Neural crest cell (in vitro differentiated cells): ENCODE measurements at regions not wholly inside any gene's neighbourhood (a gene's known extent, or its start where the extent isn't known, plus 50 kb on each side); places are given as distances from the start of the nearest gene placed in this dataset.

Experiments used
- DNase-seq: peaks from one replicate; pipeline ENCODE4 v3.0.0; 2021; ENCODE audit warnings: low read depth, mixed read lengths, low spot score
- H3K27ac Mint-ChIP-seq: one replicate; pipeline ENCODE4 v1.8.0; 2021; ENCODE audit warnings: mild to moderate bottlenecking, mixed read lengths; ENCODE audit not compliant: unreplicated experiment
- H3K27me3 Mint-ChIP-seq: 2 replicates; pipeline ENCODE4 v1.8.0; 2021; ENCODE audit warnings: low read depth, mild to moderate bottlenecking, mixed read lengths
- H3K36me3 Mint-ChIP-seq: 2 replicates; pipeline ENCODE4 v1.8.0; 2021; ENCODE audit warnings: low read depth, mild to moderate bottlenecking, mixed read lengths
- H3K4me1 Mint-ChIP-seq: 2 replicates; pipeline ENCODE4 v1.8.0; 2021; ENCODE audit warnings: mixed read lengths
- H3K4me3 Mint-ChIP-seq: one replicate; pipeline ENCODE4 v1.8.0; 2021; ENCODE audit warnings: mild to moderate bottlenecking, mixed read lengths
- H3K9me3 Mint-ChIP-seq: 2 replicates; pipeline ENCODE4 v1.8.0; 2021; ENCODE audit warnings: mixed read lengths
- TF ChIP-seq, protein P1 (sequence below): fragments of 200-600 bp; sonication (generic); conservative IDR thresholded peaks from 2 replicates; pipeline ENCODE4 v1.5.0; 2021; ENCODE audit warnings: antibody characterized with exemption, mild to moderate bottlenecking

DNA sequence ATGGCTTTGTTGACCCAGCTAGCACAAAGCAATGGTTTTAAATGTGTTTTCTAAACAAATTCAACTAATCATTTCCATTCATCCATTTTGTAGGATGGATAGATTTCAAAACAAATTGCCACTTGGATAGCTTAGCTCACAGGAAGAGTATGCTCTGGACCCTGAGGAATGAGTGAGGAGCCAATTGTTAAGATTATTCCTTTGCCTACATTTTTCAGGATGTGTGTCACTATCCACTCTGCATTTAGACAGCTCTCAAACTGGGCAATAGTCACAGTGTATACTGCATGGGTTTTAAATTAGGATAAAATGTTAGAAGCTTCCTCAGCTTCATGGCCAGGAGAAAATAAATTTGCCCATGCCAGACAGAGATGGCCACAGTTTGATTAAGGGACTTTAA lies 605.6 kb upstream of the TEX47 start:
- no peaks in the 10 kb centered on the region for H3K4me1 Mint-ChIP-seq
- no peak for DNase-seq
- no peaks in the 10 kb centered on the region for H3K36me3 Mint-ChIP-seq
- H3K27ac Mint-ChIP-seq, result no peak overlapping the region
- H3K27me3 Mint-ChIP-seq, result no peaks in the 10 kb centered on the region
- no peak overlapping the region for H3K4me3 Mint-ChIP-seq
- peaks cover 3% of the 10 kb centered on the region for H3K9me3 Mint-ChIP-seq
- TF ChIP-seq, protein P1, sequence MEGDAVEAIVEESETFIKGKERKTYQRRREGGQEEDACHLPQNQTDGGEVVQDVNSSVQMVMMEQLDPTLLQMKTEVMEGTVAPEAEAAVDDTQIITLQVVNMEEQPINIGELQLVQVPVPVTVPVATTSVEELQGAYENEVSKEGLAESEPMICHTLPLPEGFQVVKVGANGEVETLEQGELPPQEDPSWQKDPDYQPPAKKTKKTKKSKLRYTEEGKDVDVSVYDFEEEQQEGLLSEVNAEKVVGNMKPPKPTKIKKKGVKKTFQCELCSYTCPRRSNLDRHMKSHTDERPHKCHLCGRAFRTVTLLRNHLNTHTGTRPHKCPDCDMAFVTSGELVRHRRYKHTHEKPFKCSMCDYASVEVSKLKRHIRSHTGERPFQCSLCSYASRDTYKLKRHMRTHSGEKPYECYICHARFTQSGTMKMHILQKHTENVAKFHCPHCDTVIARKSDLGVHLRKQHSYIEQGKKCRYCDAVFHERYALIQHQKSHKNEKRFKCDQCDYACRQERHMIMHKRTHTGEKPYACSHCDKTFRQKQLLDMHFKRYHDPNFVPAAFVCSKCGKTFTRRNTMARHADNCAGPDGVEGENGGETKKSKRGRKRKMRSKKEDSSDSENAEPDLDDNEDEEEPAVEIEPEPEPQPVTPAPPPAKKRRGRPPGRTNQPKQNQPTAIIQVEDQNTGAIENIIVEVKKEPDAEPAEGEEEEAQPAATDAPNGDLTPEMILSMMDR, result no peak

DNA sequence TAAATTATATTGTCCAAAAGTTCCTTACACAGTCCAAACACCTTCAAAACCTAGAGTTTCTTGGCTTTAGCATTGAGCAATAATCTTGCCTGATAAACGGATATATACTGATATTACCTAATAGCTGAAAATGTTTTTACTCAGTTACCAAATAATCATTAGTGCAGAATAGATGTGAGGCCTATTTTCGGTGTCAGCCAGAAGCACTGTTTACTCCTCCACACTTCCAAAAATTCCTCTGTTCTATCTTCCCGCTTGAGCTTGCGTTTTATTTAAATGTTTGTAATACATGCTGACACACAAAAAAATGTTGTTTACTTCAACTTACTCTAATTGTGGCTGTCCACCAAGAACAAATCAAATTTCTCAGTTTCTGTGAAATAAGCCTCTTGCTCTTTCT lies 606.2 kb upstream of the TEX47 start:
- Mint-ChIP-seq H3K36me3 (no peaks in the 10 kb centered on the region), H3K4me3 (no peak overlapping the region), H3K27me3 (no peaks in the 10 kb centered on the region), H3K4me1 (no peaks in the 10 kb centered on the region), H3K27ac (no peak overlapping the region), H3K9me3 (peaks cover 3% of the 10 kb centered on the region)
- TF ChIP-seq, protein P1, result no peak
- DNase-seq, result no peak

DNA sequence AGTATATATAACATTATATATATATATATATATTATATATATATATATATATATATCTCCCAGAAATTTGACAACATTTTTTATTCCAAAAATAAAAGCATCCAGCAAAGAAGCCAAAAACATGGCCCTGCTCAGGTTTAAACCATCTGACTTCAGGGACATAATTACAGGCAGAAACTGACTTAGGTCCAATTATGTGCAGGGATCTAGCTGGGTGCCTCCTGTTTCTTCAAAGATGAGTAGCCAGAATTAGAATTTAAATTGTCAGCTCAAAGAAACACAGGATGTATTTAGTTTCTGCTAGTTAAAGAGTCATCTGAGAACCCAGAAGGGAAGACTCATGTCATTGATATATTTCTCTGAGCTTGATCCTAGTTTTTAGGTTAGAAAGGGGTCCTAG lies 656.4 kb upstream of the TEX47 start:
- Mint-ChIP-seq H3K27me3 (no peaks in the 10 kb centered on the region), H3K4me1 (no peaks in the 10 kb centered on the region), H3K27ac (no peak overlapping the region), H3K9me3 (no peaks in the 10 kb centered on the region), H3K36me3 (no peaks in the 10 kb centered on the region), H3K4me3 (no peak overlapping the region)
- TF ChIP-seq, protein P1, result no peak
- no peak for DNase-seq

DNA sequence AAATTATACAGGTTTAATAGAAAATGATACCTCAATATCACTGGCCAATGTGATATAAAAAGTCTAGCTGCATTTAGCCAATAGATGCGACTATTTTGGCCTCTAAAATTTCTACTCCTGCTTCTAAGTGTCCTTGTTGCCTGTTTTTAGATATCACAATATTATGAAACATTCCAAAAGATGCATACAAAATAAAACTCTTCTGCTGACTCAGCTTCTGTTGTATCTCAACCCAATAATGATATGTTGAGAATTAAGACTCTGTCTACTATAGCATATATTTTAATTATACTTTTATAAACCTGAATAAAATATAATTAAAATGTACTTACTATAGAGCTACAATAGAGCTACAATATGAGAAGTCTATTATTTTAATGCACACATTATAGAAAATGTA lies 661.0 kb upstream of the TEX47 start:
- Mint-ChIP-seq H3K36me3 (no peaks in the 10 kb centered on the region), H3K9me3 (no peaks in the 10 kb centered on the region), H3K4me3 (no peak overlapping the region), H3K4me1 (no peaks in the 10 kb centered on the region), H3K27me3 (no peaks in the 10 kb centered on the region), H3K27ac (no peak overlapping the region)
- DNase-seq, result no peak
- TF ChIP-seq, protein P1, result no peak

DNA sequence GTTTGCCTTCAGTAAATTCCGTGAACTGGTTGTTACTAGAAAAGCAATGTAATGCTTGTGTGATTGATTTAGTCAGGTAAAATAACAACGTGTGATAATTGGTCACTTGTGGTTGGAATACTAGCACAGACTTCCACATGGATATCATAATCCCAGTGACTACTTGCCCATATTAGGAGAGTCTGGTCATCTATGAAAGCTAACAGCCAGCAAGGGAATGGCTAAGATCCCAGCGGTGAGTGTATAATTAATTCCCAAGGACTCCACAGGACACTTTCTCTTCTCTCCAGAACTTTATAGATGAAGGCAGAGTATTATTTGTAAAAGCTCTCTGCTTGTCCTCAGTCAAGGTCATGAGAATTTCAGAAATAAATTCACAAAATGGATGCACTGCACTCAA lies 662.6 kb upstream of the TEX47 start:
- Mint-ChIP-seq H3K36me3 (no peaks in the 10 kb centered on the region), H3K27ac (no peak overlapping the region), H3K4me1 (no peaks in the 10 kb centered on the region), H3K4me3 (no peak overlapping the region), H3K9me3 (no peaks in the 10 kb centered on the region), H3K27me3 (no peaks in the 10 kb centered on the region)
- no peak for DNase-seq
- TF ChIP-seq, protein P1, result no peak

DNA sequence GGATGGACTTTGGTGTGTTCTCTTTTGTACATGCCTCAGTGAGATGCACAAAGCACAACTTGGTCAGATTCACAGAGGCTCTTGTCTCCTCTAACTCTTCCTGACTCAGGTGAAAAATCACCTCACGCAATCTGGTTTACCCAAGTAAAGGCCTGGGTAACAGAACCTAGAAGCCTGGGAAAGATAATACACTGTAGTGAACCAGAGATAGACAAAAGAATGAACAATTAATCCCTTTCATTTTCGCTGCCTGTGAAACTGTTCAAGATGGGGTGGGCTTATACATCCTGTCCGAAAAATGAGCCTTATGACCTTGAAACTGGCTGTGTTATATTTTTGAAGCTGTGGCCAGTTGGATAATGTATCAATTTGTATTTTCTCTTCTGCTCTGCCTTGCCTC lies 678.9 kb upstream of the TEX47 start:
- H3K9me3 Mint-ChIP-seq, result peaks cover 12% of the 10 kb centered on the region
- no peak overlapping the region for H3K27ac Mint-ChIP-seq
- no peak overlapping the region for H3K4me3 Mint-ChIP-seq
- TF ChIP-seq, protein P1, result no peak
- H3K4me1 Mint-ChIP-seq, result no peaks in the 10 kb centered on the region
- DNase-seq, result no peak
- no peaks in the 10 kb centered on the region for H3K36me3 Mint-ChIP-seq
- no peaks in the 10 kb centered on the region for H3K27me3 Mint-ChIP-seq
